Smooth muscle cell (in vitro differentiated cells): ENCODE measurements at regions not wholly inside any gene's neighbourhood (a gene's known extent, or its start where the extent isn't known, plus 50 kb on each side); places are given as distances from the start of the nearest gene placed in this dataset.
A peak's percentile ranks its signal among the peaks of the same experiment; 100 is the strongest.

Experiments
- DNase-seq: peaks from one replicate; lab custom pipeline; 2025; ENCODE audit not compliant: unreplicated experiment; lab: John Stamatoyannopoulos, UW
- H2AFZ ChIP-seq: fragments of 200-600 bp; sonication (generic); 2 replicates; pipeline ENCODE4 v1.6.0; 2016; ENCODE audit warnings: antibody characterized with exemption, low read depth, mild to moderate bottlenecking
- H3F3A ChIP-seq: fragments of 200-600 bp; sonication (generic); 2 replicates; pipeline ENCODE4 v1.6.0; 2017; ENCODE audit warnings: antibody characterized with exemption, low read depth
- H3K27ac ChIP-seq: fragments of 200-600 bp; sonication (generic); 2 replicates; pipeline ENCODE4 v1.5.1; 2016; ENCODE audit warnings: low read depth, mild to moderate bottlenecking
- H3K27me3 ChIP-seq: fragments of 200-600 bp; sonication (generic); 2 replicates; pipeline ENCODE4 v1.6.1; 2016; ENCODE audit warnings: low read depth, mild to moderate bottlenecking
- H3K36me3 ChIP-seq: fragments of 200-600 bp; sonication (generic); 2 replicates; pipeline ENCODE4 v1.5.1; 2016; ENCODE audit warnings: low read depth
- H3K4me1 ChIP-seq: fragments of 200-600 bp; sonication (generic); 2 replicates; pipeline ENCODE4 v1.5.1; 2016; ENCODE audit warnings: low read depth
- H3K4me2 ChIP-seq: fragments of 200-600 bp; sonication (generic); 2 replicates; pipeline ENCODE4 v1.6.0; 2016; ENCODE audit warnings: mild to moderate bottlenecking
- H3K4me3 ChIP-seq: fragments of 200-600 bp; sonication (generic); 2 replicates; pipeline ENCODE4 v1.5.1; 2016; ENCODE audit warnings: mild to moderate bottlenecking
- H3K79me2 ChIP-seq: fragments of 200-600 bp; sonication (generic); 2 replicates; pipeline ENCODE4 v1.6.0; 2016; ENCODE audit warnings: low read depth, mild to moderate bottlenecking
- H3K9ac ChIP-seq: fragments of 200-600 bp; sonication (generic); 2 replicates; pipeline ENCODE4 v1.6.0; 2016; ENCODE audit warnings: low read depth
- H3K9me3 ChIP-seq: fragments of 200-600 bp; sonication (generic); replicated peaks from 2 replicates; pipeline ENCODE4 v1.5.1; 2016; ENCODE audit warnings: low read depth
- H4K20me1 ChIP-seq: fragments of 200-600 bp; sonication (generic); 2 replicates; pipeline ENCODE4 v1.6.0; 2016; ENCODE audit warnings: low read depth
- WGBS: methylation state at CpG from one replicate; pipeline ENCODE4 v1.1.7; 2016; ENCODE audit warnings: low lambda C conversion rate; 5-methylcytosine and 5-hydroxymethylcytosine counted together
- TF ChIP-seq, protein P1 (sequence below): fragments of 200-600 bp; sonication (generic); IDR thresholded peaks from 2 replicates; pipeline ENCODE4 v1.5.1; 2017; ENCODE audit warnings: borderline replicate concordance, mild to moderate bottlenecking, antibody characterized with exemption; ENCODE audit not compliant: insufficient read depth, poor library complexity, severe bottlenecking

DNA sequence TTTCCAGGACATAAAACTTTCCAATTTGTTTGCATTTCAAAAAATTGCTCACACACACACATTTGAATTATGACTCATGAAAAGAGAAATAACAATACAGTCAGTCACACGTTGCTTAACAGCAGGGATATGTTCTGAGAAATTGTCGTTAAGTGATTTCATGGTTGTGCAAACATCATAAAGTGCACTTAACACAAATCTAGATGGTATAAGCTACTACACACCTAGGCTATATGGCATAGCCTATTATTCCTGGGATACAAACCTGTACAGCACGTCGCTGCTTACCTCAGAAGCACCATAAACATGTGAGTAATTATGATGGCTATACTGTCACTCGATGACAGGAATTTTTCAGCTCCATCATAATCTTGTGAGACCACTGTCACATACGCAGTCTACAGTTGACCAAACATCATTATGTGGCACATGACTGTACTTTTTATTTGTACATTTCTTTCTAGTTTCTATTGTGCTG, 378.2 kb downstream of the ACTL7B start:
- H3K4me2 ChIP-seq, result peak overlapping the region; percentile 75
- no peaks in the 10 kb centered on the region for H3K79me2 ChIP-seq
- no peak overlapping the region for H2AFZ ChIP-seq
- no peak for DNase-seq
- peaks cover 35% of the 10 kb centered on the region for H3F3A ChIP-seq
- peak overlapping the region; percentile 95 for H3K27ac ChIP-seq
- H3K9ac ChIP-seq, result peak overlapping the region; percentile 84
- WGBS, result 56% methylated on average over 6 of the region's 6 CpGs
- H3K4me1 ChIP-seq, result peaks cover 20% of the 10 kb centered on the region
- H3K27me3 ChIP-seq, result no peaks in the 10 kb centered on the region
- H3K36me3 ChIP-seq, result no peaks in the 10 kb centered on the region
- no peak overlapping the region for H3K4me3 ChIP-seq
- TF ChIP-seq, protein P1, sequence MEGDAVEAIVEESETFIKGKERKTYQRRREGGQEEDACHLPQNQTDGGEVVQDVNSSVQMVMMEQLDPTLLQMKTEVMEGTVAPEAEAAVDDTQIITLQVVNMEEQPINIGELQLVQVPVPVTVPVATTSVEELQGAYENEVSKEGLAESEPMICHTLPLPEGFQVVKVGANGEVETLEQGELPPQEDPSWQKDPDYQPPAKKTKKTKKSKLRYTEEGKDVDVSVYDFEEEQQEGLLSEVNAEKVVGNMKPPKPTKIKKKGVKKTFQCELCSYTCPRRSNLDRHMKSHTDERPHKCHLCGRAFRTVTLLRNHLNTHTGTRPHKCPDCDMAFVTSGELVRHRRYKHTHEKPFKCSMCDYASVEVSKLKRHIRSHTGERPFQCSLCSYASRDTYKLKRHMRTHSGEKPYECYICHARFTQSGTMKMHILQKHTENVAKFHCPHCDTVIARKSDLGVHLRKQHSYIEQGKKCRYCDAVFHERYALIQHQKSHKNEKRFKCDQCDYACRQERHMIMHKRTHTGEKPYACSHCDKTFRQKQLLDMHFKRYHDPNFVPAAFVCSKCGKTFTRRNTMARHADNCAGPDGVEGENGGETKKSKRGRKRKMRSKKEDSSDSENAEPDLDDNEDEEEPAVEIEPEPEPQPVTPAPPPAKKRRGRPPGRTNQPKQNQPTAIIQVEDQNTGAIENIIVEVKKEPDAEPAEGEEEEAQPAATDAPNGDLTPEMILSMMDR, result no peak
- H4K20me1 ChIP-seq, result no peaks in the 10 kb centered on the region
- no peaks in the 10 kb centered on the region for H3K9me3 ChIP-seq

DNA sequence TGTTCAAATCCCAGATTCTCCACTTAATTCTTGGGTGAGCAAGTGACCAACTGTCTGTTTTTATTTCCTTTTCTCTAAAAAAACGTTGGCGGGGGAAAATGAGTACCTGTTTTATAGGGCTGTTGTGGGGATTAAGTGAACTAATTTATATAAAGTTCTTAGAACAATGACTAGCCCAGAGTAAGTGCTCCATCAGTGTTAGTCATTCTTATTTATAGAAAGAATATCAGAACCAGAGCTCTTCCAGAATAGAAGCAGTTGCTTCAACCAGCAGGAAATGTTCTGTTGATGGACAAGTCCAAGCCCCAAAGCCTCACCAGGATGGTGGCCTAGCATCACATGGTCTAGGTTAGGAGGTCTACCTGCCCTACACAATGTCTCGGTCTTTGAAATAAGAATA, 379.2 kb downstream of the ACTL7B start:
- no peak for DNase-seq
- Histone ChIP-seq H3K36me3 (no peaks in the 10 kb centered on the region), H3K9me3 (no peaks in the 10 kb centered on the region), H4K20me1 (no peaks in the 10 kb centered on the region), H3K79me2 (no peaks in the 10 kb centered on the region), H2AFZ (no peak overlapping the region), H3F3A (peaks cover 35% of the 10 kb centered on the region), H3K27ac (no peak overlapping the region), H3K4me1 (peaks cover 20% of the 10 kb centered on the region), H3K27me3 (no peaks in the 10 kb centered on the region), H3K9ac (no peak overlapping the region), H3K4me2 (peak overlapping the region; percentile 18), H3K4me3 (no peak overlapping the region)
- TF ChIP-seq, protein P1, result no peak
- 52% methylated on average over 3 of the region's 3 CpGs for WGBS

DNA sequence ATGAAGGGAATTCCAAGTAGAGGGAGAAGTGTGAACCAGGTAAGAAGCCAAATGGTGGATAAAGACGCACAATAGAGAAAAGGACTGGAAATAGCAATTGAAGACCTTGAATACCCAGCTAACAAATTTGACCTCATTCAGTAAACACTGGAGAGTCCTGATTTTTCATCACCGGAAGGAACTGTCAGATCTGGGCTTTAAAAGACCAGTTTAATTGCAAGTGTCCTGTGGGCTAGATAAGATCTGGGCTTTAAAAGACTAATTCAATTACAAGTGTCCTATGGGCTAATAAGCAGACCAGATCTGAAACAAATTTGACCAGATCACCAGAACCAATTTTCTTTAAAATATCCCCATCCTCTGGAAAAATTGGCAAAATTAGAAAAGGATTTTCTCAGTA, 380.0 kb downstream of the ACTL7B start:
- H3K4me3 ChIP-seq, result no peak overlapping the region
- TF ChIP-seq, protein P1, result no peak
- H3K9me3 ChIP-seq, result no peaks in the 10 kb centered on the region
- no peak overlapping the region for H3K4me2 ChIP-seq
- peaks cover 35% of the 10 kb centered on the region for H3F3A ChIP-seq
- H3K27me3 ChIP-seq, result no peaks in the 10 kb centered on the region
- H2AFZ ChIP-seq, result no peak overlapping the region
- no peaks in the 10 kb centered on the region for H4K20me1 ChIP-seq
- H3K36me3 ChIP-seq, result no peaks in the 10 kb centered on the region
- no peaks in the 10 kb centered on the region for H3K79me2 ChIP-seq
- DNase-seq, result no peak
- WGBS, result 34% methylated on average over 2 of the region's 2 CpGs
- no peak overlapping the region for H3K27ac ChIP-seq
- peaks cover 20% of the 10 kb centered on the region for H3K4me1 ChIP-seq
- no peak overlapping the region for H3K9ac ChIP-seq

DNA sequence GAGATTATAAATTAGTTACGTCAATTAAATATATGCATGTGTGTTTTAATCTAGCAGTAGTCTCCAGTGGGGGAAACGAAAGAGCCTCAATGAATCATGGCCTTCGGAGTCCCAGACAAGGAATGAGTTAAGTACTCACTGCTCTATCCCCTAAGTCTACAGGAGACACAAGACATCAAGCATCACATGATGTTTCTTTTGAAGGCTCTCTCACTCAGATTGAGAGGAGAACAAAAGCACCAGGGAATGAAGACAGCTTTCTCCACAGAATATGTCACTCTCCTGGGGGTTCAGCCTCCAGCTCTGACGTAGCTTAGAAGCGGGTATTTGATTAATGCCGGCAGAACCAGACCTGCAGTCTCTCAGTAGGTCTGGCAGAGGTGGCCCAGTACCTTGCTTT, 381.4 kb downstream of the ACTL7B start:
- Histone ChIP-seq H3K27ac (peak overlapping the region; percentile 40), H3K36me3 (no peaks in the 10 kb centered on the region), H4K20me1 (no peaks in the 10 kb centered on the region), H3K79me2 (no peaks in the 10 kb centered on the region), H3K9me3 (no peaks in the 10 kb centered on the region), H3K4me1 (peaks cover 16% of the 10 kb centered on the region), H3K9ac (no peak overlapping the region), H2AFZ (no peak overlapping the region), H3F3A (peaks cover 20% of the 10 kb centered on the region), H3K4me2 (peak overlapping the region; percentile 42), H3K27me3 (no peaks in the 10 kb centered on the region), H3K4me3 (no peak overlapping the region)
- no peak for DNase-seq
- WGBS, result 62% methylated on average over 6 of the region's 6 CpGs
- TF ChIP-seq, protein P1, result no peak
